SU-DHL-6 (cell line): ENCODE measurements at regions not wholly inside any gene's neighbourhood (a gene's known extent, or its start where the extent isn't known, plus 50 kb on each side); places are given as distances from the start of the nearest gene placed in this dataset.

ENCODE experiments used
- H2AFZ ChIP-seq: fragments of 200-600 bp; sonication (generic); 2 replicates; pipeline ENCODE4 v1.6.1; 2014; ENCODE audit warnings: low read depth, mild to moderate bottlenecking, moderate library complexity, mixed read lengths, antibody characterized with exemption, low read length; ENCODE audit not compliant: severe bottlenecking
- H3F3A ChIP-seq: fragments of 200-600 bp; shearing (Covaris generic); 2 replicates; pipeline ENCODE4 v1.6.0; 2016; ENCODE audit warnings: antibody characterized with exemption, mild to moderate bottlenecking; ENCODE audit not compliant: insufficient read depth
- H3K27ac ChIP-seq: fragments of 200-600 bp; sonication (generic); 2 replicates; pipeline ENCODE4 v1.5.1; 2016; ENCODE audit warnings: low read depth, mild to moderate bottlenecking, low read length, moderate library complexity, mixed read lengths
- H3K27me3 ChIP-seq: fragments of 200-600 bp; sonication (generic), shearing (Covaris generic); 2 replicates; pipeline ENCODE4 v1.6.0; 2014; ENCODE audit warnings: mild to moderate bottlenecking, low read length
- H3K36me3 ChIP-seq: fragments of 200-600 bp; sonication (generic); 2 replicates; pipeline ENCODE4 v1.6.1; 2014; ENCODE audit warnings: mild to moderate bottlenecking, low read length, mixed read lengths
- H3K4me2 ChIP-seq: fragments of 300-600, 200-600 bp; shearing (Covaris generic), sonication (generic); 2 replicates; pipeline ENCODE4 v1.6.0; 2014; ENCODE audit warnings: low read length, low read depth, mild to moderate bottlenecking; ENCODE audit not compliant: poor library complexity, severe bottlenecking
- H3K4me3 ChIP-seq: fragments of 200-600 bp; sonication (generic); 2 replicates; pipeline ENCODE4 v1.5.1; 2014; ENCODE audit warnings: antibody characterized with exemption, low read length, mild to moderate bottlenecking, mixed read lengths; ENCODE audit not compliant: insufficient read depth, poor library complexity, severe bottlenecking
- H3K79me2 ChIP-seq: fragments of 200-600 bp; sonication (generic); 2 replicates; pipeline ENCODE4 v1.6.1; 2014; ENCODE audit warnings: mild to moderate bottlenecking, low read length, moderate library complexity; ENCODE audit not compliant: insufficient read depth
- H3K9ac ChIP-seq: fragments of 200-600 bp; sonication (generic); 2 replicates; pipeline ENCODE4 v1.7.0; 2014; ENCODE audit warnings: mild to moderate bottlenecking, low read length
- H3K9me2 ChIP-seq: fragments of 200-600 bp; sonication (generic); replicated peaks from 2 replicates; pipeline ENCODE4 v1.6.1; 2014; ENCODE audit warnings: low read length; ENCODE audit not compliant: insufficient read depth
- H3K9me3 ChIP-seq: fragments of 200-600 bp; sonication (generic); 2 replicates; pipeline ENCODE4 v1.6.1; 2014; ENCODE audit warnings: low read length, mixed read lengths; ENCODE audit not compliant: insufficient read depth
- H4K20me1 ChIP-seq: fragments of 200-600 bp; sonication (generic); 2 replicates; pipeline ENCODE4 v1.6.1; 2014; ENCODE audit warnings: low read depth, mild to moderate bottlenecking, antibody characterized with exemption, low read length, moderate library complexity, mixed read lengths
- CTCF ChIP-seq: fragments of 200-600 bp; sonication (generic); IDR thresholded peaks from one replicate; pipeline ENCODE4 v1.5.1; 2017; ENCODE audit warnings: antibody characterized with exemption, mild to moderate bottlenecking, low read length, moderate library complexity; ENCODE audit not compliant: insufficient read depth, poor library complexity, severe bottlenecking
- EZH2phosphoT487 ChIP-seq: fragments of 200-600 bp; sonication (generic), shearing (Covaris generic); conservative IDR thresholded peaks from 2 replicates; pipeline ENCODE4 v1.6.1; 2018; ENCODE audit warnings: mild to moderate bottlenecking, antibody characterized with exemption, low read length, moderate library complexity, mixed read lengths

GRCh38 chrX:5829469-5829868 lies 399.2 kb downstream of the NLGN4X start:
- Histone ChIP-seq H3K36me3 (no peaks in the 10 kb centered on the region), H3K9me2 (no peaks in the 10 kb centered on the region), H3K27me3 (no peaks in the 10 kb centered on the region), H3K9me3 (no peaks in the 10 kb centered on the region), H3K4me2 (no peak overlapping the region), H4K20me1 (no peaks in the 10 kb centered on the region), H2AFZ (no peak overlapping the region), H3F3A (no peaks in the 10 kb centered on the region), H3K79me2 (no peaks in the 10 kb centered on the region), H3K4me3 (no peak overlapping the region), H3K9ac (no peak overlapping the region), H3K27ac (no peak overlapping the region)
- TF ChIP-seq CTCF (no peak), EZH2phosphoT487 (no peak)

GRCh38 chrX:5829060-5829459 lies 399.6 kb downstream of the NLGN4X start:
- Histone ChIP-seq H3K27ac (no peak overlapping the region), H3F3A (no peaks in the 10 kb centered on the region), H3K9me3 (no peaks in the 10 kb centered on the region), H3K79me2 (no peaks in the 10 kb centered on the region), H3K36me3 (no peaks in the 10 kb centered on the region), H3K4me3 (no peak overlapping the region), H3K27me3 (no peaks in the 10 kb centered on the region), H3K9me2 (no peaks in the 10 kb centered on the region), H3K4me2 (no peak overlapping the region), H3K9ac (no peak overlapping the region), H2AFZ (no peak overlapping the region), H4K20me1 (no peaks in the 10 kb centered on the region)
- TF ChIP-seq CTCF (no peak), EZH2phosphoT487 (no peak)

- TF ChIP-seq CTCF: no peak
- Histone ChIP-seq H3K4me2 (no peak overlapping the region), H3K27me3 (no peaks in the 10 kb centered on the region), H3K27ac (no peak overlapping the region), H3K9me2 (no peaks in the 10 kb centered on the region), H3F3A (no peaks in the 10 kb centered on the region), H3K4me3 (no peak overlapping the region), H4K20me1 (no peaks in the 10 kb centered on the region), H3K9ac (no peak overlapping the region), H3K9me3 (no peaks in the 10 kb centered on the region), H3K36me3 (no peaks in the 10 kb centered on the region), H3K79me2 (no peaks in the 10 kb centered on the region), H2AFZ (no peak overlapping the region)
These were observed 404.8 kb downstream of the NLGN4X start for GRCh38 chrX:5823903-5824302.

DNA sequence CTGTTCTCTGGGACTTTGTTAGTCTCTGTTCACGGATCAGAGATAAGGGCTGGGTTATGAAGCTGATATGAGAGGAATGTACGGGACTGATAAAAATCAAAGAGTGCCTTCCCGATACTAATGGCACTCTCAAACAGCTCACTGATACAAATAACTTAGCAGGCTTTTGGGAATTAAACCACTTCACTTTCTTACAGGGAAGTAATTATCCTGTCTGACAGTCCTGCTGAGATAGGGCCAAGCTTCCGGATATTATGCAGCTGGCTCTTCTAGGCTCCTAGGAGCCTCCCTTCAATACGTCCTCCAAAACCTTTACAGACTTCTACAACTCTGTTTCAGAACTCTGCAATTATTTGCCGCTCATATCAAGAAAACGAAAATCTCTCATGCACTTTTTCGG lies 418.0 kb downstream of the NLGN4X start:
- Histone ChIP-seq H4K20me1 (no peaks in the 10 kb centered on the region), H3K27me3 (no peaks in the 10 kb centered on the region), H3K27ac (no peak overlapping the region)

More for the DNA sequence above, 418.0 kb downstream of the NLGN4X start:
- no peaks in the 10 kb centered on the region for H3K9me2 ChIP-seq
- no peak for TF ChIP-seq CTCF
- TF ChIP-seq EZH2phosphoT487: no peak
- no peaks in the 10 kb centered on the region for H3K9me3 ChIP-seq
- no peaks in the 10 kb centered on the region for H3K79me2 ChIP-seq
- no peaks in the 10 kb centered on the region for H3K36me3 ChIP-seq
- H2AFZ ChIP-seq: no peak overlapping the region
- no peaks in the 10 kb centered on the region for H3F3A ChIP-seq
- no peak overlapping the region for H3K4me2 ChIP-seq
- H3K4me3 ChIP-seq: no peak overlapping the region
- no peak overlapping the region for H3K9ac ChIP-seq
